ENCODE measurements at regions not wholly inside any gene's neighbourhood (a gene's known extent, or its start where the extent isn't known, plus 50 kb on each side); places are given as distances from the start of the nearest gene placed in this dataset.

DNA sequence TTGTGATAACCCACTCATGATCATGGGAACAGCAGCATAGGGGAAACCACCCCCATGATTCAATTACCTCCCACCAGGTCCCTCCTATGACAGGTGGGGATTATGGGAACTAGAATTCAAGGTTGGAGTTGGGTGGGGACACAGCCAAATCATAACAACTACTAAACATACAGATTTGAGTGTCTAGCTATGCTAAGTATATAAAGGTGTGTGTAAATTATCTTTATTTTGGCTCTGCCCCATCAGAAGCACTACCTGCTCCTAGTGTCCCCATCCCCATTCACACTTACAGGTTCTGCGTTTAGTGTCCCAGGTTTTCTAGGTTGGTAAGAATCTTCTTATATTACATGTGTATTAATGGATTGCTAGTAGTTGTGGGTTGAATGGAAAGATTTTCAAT is 464.7 kb downstream of the EPHA4 start:
- Histone ChIP-seq H3K27ac (no peak overlapping the region), H3K4me1 (peaks cover 0 to 12% (median 0%) of the 10 kb centered on the region in 4 donors), H3K27me3 (no peaks in the 10 kb centered on the region), H3K9me3 (no peaks in the 10 kb centered on the region), H3K4me3 (no peak overlapping the region), H3K36me3 (no peaks in the 10 kb centered on the region)
- DNase-seq (ENCODE audit: low spot score in 2 of 2) = no peak
- no peak for TF ChIP-seq CTCF (IDR thresholded peaks at IDR 0.05)
- TF ChIP-seq EP300 (IDR thresholded peaks at IDR 0.05) = no peak
- no peak for TF ChIP-seq POLR2A (IDR thresholded peaks at IDR 0.05)
- 53 to 93% methylated on average over 1 of the region's 1 CpG for WGBS, 2 donors

DNA sequence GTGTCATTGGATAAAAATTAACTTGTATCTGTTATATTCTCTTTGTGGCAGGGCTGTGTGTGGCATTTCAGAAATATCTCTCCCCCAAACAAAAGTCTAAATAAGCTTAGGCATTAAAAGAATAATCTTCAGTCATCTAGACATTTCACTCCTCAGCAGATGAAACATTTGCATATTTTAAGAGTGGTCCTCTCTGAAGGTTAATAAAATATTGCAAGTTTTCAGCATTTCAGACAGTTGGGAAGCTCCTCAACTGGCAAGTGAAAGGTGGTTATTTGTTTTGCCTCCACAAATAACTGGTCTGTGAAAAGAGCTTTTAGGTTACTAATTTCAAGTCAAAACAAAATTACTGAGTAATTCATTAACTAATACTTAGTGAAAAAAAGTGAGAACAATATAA is 462.6 kb downstream of the EPHA4 start:
- Histone ChIP-seq H3K4me1 (peaks cover 0 to 3% (median 0%) of the 10 kb centered on the region in 4 donors), H3K36me3 (no peaks in the 10 kb centered on the region), H3K27ac (no peak overlapping the region), H3K9me3 (no peaks in the 10 kb centered on the region), H3K4me3 (no peak overlapping the region), H3K27me3 (no peaks in the 10 kb centered on the region)
- TF ChIP-seq EP300 (IDR thresholded peaks at IDR 0.05) (no peak), POLR2A (IDR thresholded peaks at IDR 0.05) (no peak), CTCF (IDR thresholded peaks at IDR 0.05) (no peak)
- DNase-seq (ENCODE audit: low spot score in 2 of 2) = no peak

DNA sequence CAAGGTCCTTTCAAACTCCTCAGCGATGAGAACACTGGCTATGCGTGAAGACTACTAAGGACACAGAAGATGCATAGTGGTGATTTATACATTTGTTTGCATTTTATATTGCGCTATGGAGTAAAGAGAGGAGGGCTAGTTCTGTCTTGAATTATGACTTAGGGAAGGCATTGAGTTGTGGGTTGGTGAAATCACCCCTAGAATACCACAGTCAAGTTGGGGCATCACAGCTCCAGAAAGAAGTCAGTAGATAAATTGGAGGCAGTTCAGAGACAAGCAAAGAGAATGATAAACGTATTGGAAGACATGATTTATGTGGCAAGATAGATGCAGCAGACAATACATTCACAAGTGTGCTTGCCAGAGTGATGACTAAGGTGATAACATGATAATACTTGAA is 460.4 kb downstream of the EPHA4 start:
- H3K4me1 ChIP-seq = no peaks in the 10 kb centered on the region
- H3K9me3 ChIP-seq = no peaks in the 10 kb centered on the region
- no peak overlapping the region for H3K4me3 ChIP-seq
- H3K27me3 ChIP-seq = no peaks in the 10 kb centered on the region
- 86 to 90% methylated on average over 4 of the region's 4 CpGs for WGBS, 2 donors
- no peaks in the 10 kb centered on the region for H3K36me3 ChIP-seq
- no peak for DNase-seq (ENCODE audit: low spot score in 2 of 2)
- no peak for TF ChIP-seq EP300 (IDR thresholded peaks at IDR 0.05)
- TF ChIP-seq POLR2A (IDR thresholded peaks at IDR 0.05) = no peak
- TF ChIP-seq CTCF (IDR thresholded peaks at IDR 0.05) = no peak
- no peak overlapping the region for H3K27ac ChIP-seq

DNA sequence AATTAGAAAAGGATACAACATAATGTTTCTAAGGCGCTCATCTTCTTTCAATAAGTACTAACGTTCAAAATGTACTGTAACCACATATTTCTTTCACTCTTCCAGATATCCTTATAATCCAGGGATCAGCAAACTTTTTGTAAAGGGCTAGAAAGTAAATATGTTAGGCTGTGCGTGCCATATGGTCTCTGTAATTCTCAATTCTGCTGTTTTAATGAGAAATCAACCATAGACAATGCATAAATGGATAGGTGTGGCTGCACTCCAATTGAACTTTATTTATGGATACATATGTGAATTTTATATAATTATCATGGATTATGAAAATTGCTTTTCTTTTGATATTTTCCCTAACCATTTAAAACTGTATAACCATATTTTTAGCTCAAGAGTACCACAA is 459.4 kb downstream of the EPHA4 start:
- DNase-seq (ENCODE audit: low spot score in 2 of 2) = no peak
- WGBS, 2 donors = 87 to 93% methylated on average over 3 of the region's 3 CpGs

DNA sequence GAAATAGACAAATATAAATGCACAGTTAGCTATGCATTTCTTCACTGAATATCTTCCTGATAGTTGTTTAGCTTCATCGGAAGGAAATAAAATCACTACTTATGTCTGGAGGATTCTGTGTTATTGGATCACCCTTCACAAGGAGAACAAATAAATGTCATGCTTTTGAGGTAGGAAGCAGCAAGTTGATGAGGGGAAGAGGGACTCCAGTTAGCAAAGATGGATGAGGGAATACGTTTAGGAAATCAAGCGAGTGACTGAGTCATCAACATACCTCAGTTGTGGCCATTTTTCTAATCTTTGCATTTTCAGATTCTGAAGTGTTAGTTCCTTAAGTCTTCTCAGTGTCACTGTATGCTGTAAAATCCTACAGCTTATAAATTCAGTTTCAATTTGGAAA is 456.2 kb downstream of the EPHA4 start:
- no peak for DNase-seq (ENCODE audit: low spot score in 2 of 2)
- TF ChIP-seq CTCF (IDR thresholded peaks at IDR 0.05) (no peak), POLR2A (IDR thresholded peaks at IDR 0.05) (no peak), EP300 (IDR thresholded peaks at IDR 0.05) (no peak)
- Histone ChIP-seq H3K27ac (no peak overlapping the region), H3K4me3 (no peak overlapping the region), H3K27me3 (no peaks in the 10 kb centered on the region), H3K4me1 (no peaks in the 10 kb centered on the region), H3K36me3 (no peaks in the 10 kb centered on the region), H3K9me3 (no peaks in the 10 kb centered on the region)
- WGBS, 2 donors = 81 to 83% methylated on average over 3 of the region's 3 CpGs

More for the DNA sequence above, 459.4 kb downstream of the EPHA4 start:
- no peaks in the 10 kb centered on the region for H3K27me3 ChIP-seq
- no peaks in the 10 kb centered on the region for H3K9me3 ChIP-seq
- H3K4me3 ChIP-seq = no peak overlapping the region
- no peaks in the 10 kb centered on the region for H3K4me1 ChIP-seq
- no peaks in the 10 kb centered on the region for H3K36me3 ChIP-seq
- no peak overlapping the region for H3K27ac ChIP-seq
- TF ChIP-seq CTCF (IDR thresholded peaks at IDR 0.05) (no peak), POLR2A (IDR thresholded peaks at IDR 0.05) (no peak), EP300 (IDR thresholded peaks at IDR 0.05) (no peak)
